K562 (cell line): ENCODE measurements at regions not wholly inside any gene's neighbourhood (a gene's known extent, or its start where the extent isn't known, plus 50 kb on each side); places are given as distances from the start of the nearest gene placed in this dataset.

Experiments
- CBX2 ChIP-seq: fragments of 200-600 bp; sonication (generic); IDR thresholded peaks from one replicate; pipeline ENCODE4 v1.6.1; 2012; ENCODE audit warnings: mild to moderate bottlenecking, low read length, inconsistent platforms; ENCODE audit not compliant: insufficient read depth, poor library complexity, severe bottlenecking
- IRF2 ChIP-seq: sonication (generic); formaldehyde crosslinking; IDR thresholded peaks from 2 replicates; pipeline ENCODE4 v1.8.1; 2022; ENCODE audit warnings: mild to moderate bottlenecking, missing genetic modification reagents
- MGA ChIP-seq: fragments of 450-650 bp; IDR thresholded peaks from 2 replicates; pipeline ENCODE4 v1.6.1; 2016; ENCODE audit warnings: mild to moderate bottlenecking, moderate library complexity
- SFPQ ChIP-seq: fragments of 200-400 bp; formaldehyde crosslinking; IDR thresholded peaks from 2 replicates; pipeline ENCODE4 v1.6.1; 2017; ENCODE audit warnings: mild to moderate bottlenecking, low read depth, low read length, moderate library complexity
- TSC22D4 ChIP-seq: fragments of 450-650 bp; IDR thresholded peaks from 2 replicates; pipeline ENCODE4 v1.6.1; 2016; ENCODE audit warnings: missing genetic modification characterization, missing biosample characterization, control low read depth
- ZNF311 ChIP-seq: fragments of 250-450 bp; sonication (Bioruptor Pico); IDR thresholded peaks from 2 replicates; pipeline ENCODE4 v1.4.0; 2020; ENCODE audit warnings: mild to moderate bottlenecking, moderate library complexity

- no peak for TF ChIP-seq MGA
- no peak for TF ChIP-seq ZNF311 (CRISPR knock-in tag)
- no peak for TF ChIP-seq CBX2
- TF ChIP-seq TSC22D4 (tag) = no peak
- no peak for TF ChIP-seq IRF2 (CRISPR knock-in tag)
- TF ChIP-seq SFPQ = no peak
- TF ChIP-seq, all 486 proteins: peak for 0
Measured at GRCh38 chr7:12107841-12108254, 103.2 kb upstream of the TMEM106B start (continued).
